ENCODE measurements at regions not wholly inside any gene's neighbourhood (a gene's known extent, or its start where the extent isn't known, plus 50 kb on each side); places are given as distances from the start of the nearest gene placed in this dataset.

DNA sequence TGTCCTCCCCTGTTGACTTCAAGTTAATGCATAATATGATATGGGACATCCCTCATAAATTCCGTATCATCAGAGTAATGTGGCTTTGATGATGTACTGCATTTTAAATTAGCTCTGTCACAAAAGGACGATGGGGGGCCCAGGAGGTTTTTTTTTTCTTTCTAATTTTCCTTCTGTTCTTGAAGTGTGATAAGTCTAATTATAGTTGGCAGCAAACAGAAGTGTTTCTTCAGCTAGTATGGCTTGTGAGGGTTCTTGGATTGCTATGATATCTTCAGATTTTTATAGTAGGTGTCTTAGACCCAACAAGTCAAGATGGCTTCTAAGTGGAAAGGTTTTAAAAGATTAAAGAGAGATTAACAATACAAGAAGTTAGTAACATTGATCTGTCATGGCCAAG is 796.2 kb upstream of the RBFOX1 start:
- TF ChIP-seq POLR2AphosphoS5 (IDR thresholded peaks at IDR 0.05; ENCODE audit: low read depth, low read length) (no peak), ATF3 (IDR thresholded peaks at IDR 0.05) (no peak), EZH2 (IDR thresholded peaks at IDR 0.05) (no peak), MAX (IDR thresholded peaks at IDR 0.05) (no peak), SIN3A (IDR thresholded peaks at IDR 0.05; ENCODE audit: low read depth) (no peak), ZBTB33 (IDR thresholded peaks at IDR 0.05; ENCODE audit: extremely low read depth, insufficient replicate concordance, low read length) (no peak), ZFX (IDR thresholded peaks at IDR 0.05) (no peak), EGR1 (IDR thresholded peaks at IDR 0.05; ENCODE audit: low read depth) (no peak), RAD21 (IDR thresholded peaks at IDR 0.05; ENCODE audit: low read depth) (no peak), CEBPB (IDR thresholded peaks at IDR 0.05; ENCODE audit: low read depth) (no peak), SP1 (IDR thresholded peaks at IDR 0.05; ENCODE audit: low read depth) (no peak), ELF1 (IDR thresholded peaks at IDR 0.05; ENCODE audit: borderline replicate concordance, low read depth) (no peak), ZNF274 (IDR thresholded peaks at IDR 0.05; ENCODE audit: low read depth, low read length) (no peak)
- TF ChIP-seq, protein P1, sequence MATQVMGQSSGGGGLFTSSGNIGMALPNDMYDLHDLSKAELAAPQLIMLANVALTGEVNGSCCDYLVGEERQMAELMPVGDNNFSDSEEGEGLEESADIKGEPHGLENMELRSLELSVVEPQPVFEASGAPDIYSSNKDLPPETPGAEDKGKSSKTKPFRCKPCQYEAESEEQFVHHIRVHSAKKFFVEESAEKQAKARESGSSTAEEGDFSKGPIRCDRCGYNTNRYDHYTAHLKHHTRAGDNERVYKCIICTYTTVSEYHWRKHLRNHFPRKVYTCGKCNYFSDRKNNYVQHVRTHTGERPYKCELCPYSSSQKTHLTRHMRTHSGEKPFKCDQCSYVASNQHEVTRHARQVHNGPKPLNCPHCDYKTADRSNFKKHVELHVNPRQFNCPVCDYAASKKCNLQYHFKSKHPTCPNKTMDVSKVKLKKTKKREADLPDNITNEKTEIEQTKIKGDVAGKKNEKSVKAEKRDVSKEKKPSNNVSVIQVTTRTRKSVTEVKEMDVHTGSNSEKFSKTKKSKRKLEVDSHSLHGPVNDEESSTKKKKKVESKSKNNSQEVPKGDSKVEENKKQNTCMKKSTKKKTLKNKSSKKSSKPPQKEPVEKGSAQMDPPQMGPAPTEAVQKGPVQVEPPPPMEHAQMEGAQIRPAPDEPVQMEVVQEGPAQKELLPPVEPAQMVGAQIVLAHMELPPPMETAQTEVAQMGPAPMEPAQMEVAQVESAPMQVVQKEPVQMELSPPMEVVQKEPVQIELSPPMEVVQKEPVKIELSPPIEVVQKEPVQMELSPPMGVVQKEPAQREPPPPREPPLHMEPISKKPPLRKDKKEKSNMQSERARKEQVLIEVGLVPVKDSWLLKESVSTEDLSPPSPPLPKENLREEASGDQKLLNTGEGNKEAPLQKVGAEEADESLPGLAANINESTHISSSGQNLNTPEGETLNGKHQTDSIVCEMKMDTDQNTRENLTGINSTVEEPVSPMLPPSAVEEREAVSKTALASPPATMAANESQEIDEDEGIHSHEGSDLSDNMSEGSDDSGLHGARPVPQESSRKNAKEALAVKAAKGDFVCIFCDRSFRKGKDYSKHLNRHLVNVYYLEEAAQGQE (IDR thresholded peaks at IDR 0.05; ENCODE audit: low read depth): no peak
- H3K27ac ChIP-seq (ENCODE audit: low read depth, low read length): no peak overlapping the region
- H3K9me3 ChIP-seq (ENCODE audit: control insufficient read depth in 1 of 2, insufficient read depth in 1 of 2, low read depth in 1 of 2, low read length in 2 of 2): no peaks in the 10 kb centered on the region
- intact Hi-C loops (cut with micrococcal nuclease): no loop called here
- RAD21 ChIA-PET (ENCODE audit: low non-redundant PET in 1 of 2, low total read pairs in 2 of 2, uncharacterized antibody in 2 of 2, unreplicated experiment in 2 of 2): no interaction called here
- no peak overlapping the region for H3K4me3 ChIP-seq (replicated peaks in 1 of 2; ENCODE audit: low read depth in 1 of 2, low read length in 2 of 2)
- no peaks in the 10 kb centered on the region for H3K79me2 ChIP-seq (ENCODE audit: insufficient read depth, low read length)
- no peaks in the 10 kb centered on the region for H3K9me2 ChIP-seq (ENCODE audit: insufficient read depth)
- DNase-seq (ENCODE audit: low read depth, low spot score) (no peak), ATAC-seq (no peak)
- CTCF ChIA-PET: no interaction called here
- BruUV-seq (replicated peaks): no TSS peak
- no peaks in the 10 kb centered on the region for H3K27me3 ChIP-seq (ENCODE audit: insufficient read depth, low read length)
- H3K36me3 ChIP-seq (ENCODE audit: control insufficient read depth in 1 of 2, insufficient read depth in 2 of 2, low read length in 2 of 2): no peaks in the 10 kb centered on the region
- no peak overlapping the region for H3K9ac ChIP-seq (ENCODE audit: low read length)
- H3K4me2 ChIP-seq (ENCODE audit: low read length): no peak overlapping the region
- no peaks in the 10 kb centered on the region for H4K20me1 ChIP-seq (ENCODE audit: insufficient read depth)
- H3K4me1 ChIP-seq (ENCODE audit: control insufficient read depth in 1 of 2, insufficient read depth in 2 of 2, low read length in 2 of 2): no peaks in the 10 kb centered on the region
- POLR2A ChIA-PET: no interaction called here
- H2AFZ ChIP-seq (ENCODE audit: low read depth, low read length, poor library complexity, severe bottlenecking): no peak overlapping the region
